Peyer's patch (tissue), 4 donors: ENCODE measurements at regions not wholly inside any gene's neighbourhood (a gene's known extent, or its start where the extent isn't known, plus 50 kb on each side); places are given as distances from the start of the nearest gene placed in this dataset.

Experiments used
- POLR2A ChIP-seq, 2 donors: fragments of 450-650 bp; IDR thresholded peaks; one replicate each; pipeline ENCODE4 v1.5.1; 2017; ENCODE audit warnings: antibody characterized with exemption in 2 of 2, mild to moderate bottlenecking in 2 of 2, moderate library complexity in 2 of 2
- TF ChIP-seq, protein P1 (sequence below), 6 experiments: fragments of 450-650 bp in 4 of 6; fragments of 200-600 bp in 2 of 6; sonication (generic) in 1 of 6; IDR thresholded peaks; one replicate each; pipeline ENCODE4 v1.5.1; 2017 to 2019; ENCODE audit warnings: antibody characterized with exemption in 6 of 6, mild to moderate bottlenecking in 3 of 6, moderate library complexity in 1 of 6

DNA sequence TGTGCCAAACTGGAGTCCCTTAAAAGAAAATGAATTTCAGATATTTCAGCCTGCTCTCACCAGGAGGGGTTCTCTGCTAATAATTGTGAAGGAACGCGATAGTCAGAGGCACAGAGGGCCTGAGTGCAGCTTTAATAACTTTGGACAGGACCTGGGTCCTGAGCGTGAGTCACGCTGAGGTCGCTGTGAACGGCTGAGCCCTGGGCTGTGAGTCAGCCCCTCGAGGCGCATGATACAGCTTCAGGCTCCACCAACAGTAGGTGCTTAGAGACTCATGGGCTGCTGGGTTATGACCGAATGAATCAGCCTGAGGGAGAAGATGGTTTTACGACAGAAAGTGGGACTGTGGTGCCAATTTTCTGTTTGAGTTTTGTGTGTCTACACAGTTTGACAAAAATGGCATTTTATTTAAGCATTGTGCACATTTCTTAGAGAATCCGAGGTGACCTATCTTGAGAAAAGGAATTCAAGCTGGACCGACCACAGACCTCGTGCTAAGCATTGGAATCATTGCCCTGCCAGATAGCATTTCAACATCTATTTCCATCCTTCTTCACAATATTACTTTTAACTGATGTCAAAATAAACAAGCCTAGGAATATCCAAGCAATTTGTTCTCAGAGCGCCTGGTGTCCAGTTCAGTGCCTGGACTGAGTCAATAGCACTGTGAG lies 183.0 kb downstream of the THBS2 start:
- TF ChIP-seq, protein P1, sequence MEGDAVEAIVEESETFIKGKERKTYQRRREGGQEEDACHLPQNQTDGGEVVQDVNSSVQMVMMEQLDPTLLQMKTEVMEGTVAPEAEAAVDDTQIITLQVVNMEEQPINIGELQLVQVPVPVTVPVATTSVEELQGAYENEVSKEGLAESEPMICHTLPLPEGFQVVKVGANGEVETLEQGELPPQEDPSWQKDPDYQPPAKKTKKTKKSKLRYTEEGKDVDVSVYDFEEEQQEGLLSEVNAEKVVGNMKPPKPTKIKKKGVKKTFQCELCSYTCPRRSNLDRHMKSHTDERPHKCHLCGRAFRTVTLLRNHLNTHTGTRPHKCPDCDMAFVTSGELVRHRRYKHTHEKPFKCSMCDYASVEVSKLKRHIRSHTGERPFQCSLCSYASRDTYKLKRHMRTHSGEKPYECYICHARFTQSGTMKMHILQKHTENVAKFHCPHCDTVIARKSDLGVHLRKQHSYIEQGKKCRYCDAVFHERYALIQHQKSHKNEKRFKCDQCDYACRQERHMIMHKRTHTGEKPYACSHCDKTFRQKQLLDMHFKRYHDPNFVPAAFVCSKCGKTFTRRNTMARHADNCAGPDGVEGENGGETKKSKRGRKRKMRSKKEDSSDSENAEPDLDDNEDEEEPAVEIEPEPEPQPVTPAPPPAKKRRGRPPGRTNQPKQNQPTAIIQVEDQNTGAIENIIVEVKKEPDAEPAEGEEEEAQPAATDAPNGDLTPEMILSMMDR (IDR thresholded peaks at IDR 0.05): no peak
- no peak for TF ChIP-seq POLR2A (IDR thresholded peaks at IDR 0.05)
